Spleen (tissue), 11 donors: ENCODE measurements at regions not wholly inside any gene's neighbourhood (a gene's known extent, or its start where the extent isn't known, plus 50 kb on each side); places are given as distances from the start of the nearest gene placed in this dataset.

Experiments
- DNase-seq: peaks from one replicate; pipeline ENCODE4 v3.0.0-alpha.2; 2020
- H3K27ac ChIP-seq, 8 donors: fragments of 200-600 bp; sonication (generic) in 7 of 8; 1 replicate in 4 of 8; 2 replicates in 4 of 8; pipeline versions ENCODE4 v1.5.0 to v1.8.0; 2016 to 2021; ENCODE audit warnings: inconsistent platforms in 4 of 8, mild to moderate bottlenecking in 4 of 8, moderate library complexity in 1 of 8
- H3K27me3 ChIP-seq, 7 donors: fragments of 200-600 bp; sonication (generic) in 6 of 7; replicated peaks in 1 of 7; 1 replicate in 4 of 7; 2 replicates in 3 of 7; pipeline versions ENCODE4 v1.5.0 to v1.8.0; 2016 to 2021; ENCODE audit warnings: inconsistent platforms in 3 of 7, mild to moderate bottlenecking in 1 of 7
- H3K36me3 ChIP-seq, 6 donors: fragments of 200-600 bp; sonication (generic) in 5 of 6; 1 replicate in 4 of 6; 2 replicates in 2 of 6; pipeline versions ENCODE4 v1.5.0 to v1.8.0; 2016 to 2021; ENCODE audit warnings: inconsistent platforms in 2 of 6
- H3K4me1 ChIP-seq, 6 donors: fragments of 200-600 bp; sonication (generic) in 5 of 6; 1 replicate in 3 of 6; 2 replicates in 3 of 6; pipeline versions ENCODE4 v1.5.0 to v1.8.0; 2016 to 2021; ENCODE audit warnings: inconsistent platforms in 3 of 6
- H3K4me3 ChIP-seq, 8 donors: fragments of 200-600 bp; sonication (generic) in 7 of 8; 1 replicate in 4 of 8; 2 replicates in 4 of 8; pipeline versions ENCODE4 v1.5.0 to v1.8.0; 2016 to 2021; ENCODE audit warnings: inconsistent platforms in 4 of 8, mild to moderate bottlenecking in 4 of 8, moderate library complexity in 2 of 8
- H3K9me3 ChIP-seq, 8 donors: fragments of 200-600 bp; sonication (generic) in 7 of 8; 1 replicate in 4 of 8; 2 replicates in 4 of 8; pipeline versions ENCODE4 v1.5.0 to v1.8.0; 2016 to 2021; ENCODE audit warnings: inconsistent platforms in 4 of 8
- POLR2A ChIP-seq, 3 donors: fragments of 450-650 bp; IDR thresholded peaks; one replicate each; pipeline ENCODE4 v1.5.1; 2017; ENCODE audit warnings: antibody characterized with exemption in 3 of 3, mild to moderate bottlenecking in 1 of 3
- POLR2AphosphoS5 ChIP-seq, 3 donors: sonication (generic); formaldehyde crosslinking; IDR thresholded peaks; one replicate each; pipeline ENCODE4 v1.5.1; 2017; ENCODE audit warnings: antibody characterized with exemption in 3 of 3
- WGBS, 5 donors: extraction: QIAGEN DNeasy Blood & Tissue Kit in 3 of 5; methylation state at CpG; one replicate each; pipeline versions ENCODE4 v1.1.5 to v1.1.7; 2013 to 2018; 5-methylcytosine and 5-hydroxymethylcytosine counted together
- intact Hi-C: fragments of 100-400 bp; cut with DNase I; formaldehyde crosslinking; loops from one replicate; pipeline ENCODE4 v1.15.0; 2023; ENCODE audit warnings: low total_unique reads
- TF ChIP-seq, protein P1 (sequence below), 11 experiments: fragments of 200-600 bp in 7 of 11; fragments of 450-650 bp in 4 of 11; sonication (generic) in 4 of 11; IDR thresholded peaks in 8 of 11; conservative IDR thresholded peaks in 3 of 11; 1 replicate in 7 of 11; 2 replicates in 4 of 11; pipeline versions ENCODE4 v1.4.0 to v1.8.0; 2016 to 2021; ENCODE audit warnings: antibody characterized with exemption in 11 of 11, inconsistent platforms in 4 of 11, mild to moderate bottlenecking in 1 of 11
- donor health status: healthy with polysubstance abuse.
- donor health status: DM: no; HTN: no; CAD: no; lungs with moderate emphysema.
- donor health status: DM: no; HTN: no; CAD: no.
- donor health status: Bipolar disorder and iron deficiency.
- donor health status: healthy.
- donor health status: DM: no; HTN: no; CAD: no.
- donor health status: DM: yes; HTN: yes; CAD: no.

DNA sequence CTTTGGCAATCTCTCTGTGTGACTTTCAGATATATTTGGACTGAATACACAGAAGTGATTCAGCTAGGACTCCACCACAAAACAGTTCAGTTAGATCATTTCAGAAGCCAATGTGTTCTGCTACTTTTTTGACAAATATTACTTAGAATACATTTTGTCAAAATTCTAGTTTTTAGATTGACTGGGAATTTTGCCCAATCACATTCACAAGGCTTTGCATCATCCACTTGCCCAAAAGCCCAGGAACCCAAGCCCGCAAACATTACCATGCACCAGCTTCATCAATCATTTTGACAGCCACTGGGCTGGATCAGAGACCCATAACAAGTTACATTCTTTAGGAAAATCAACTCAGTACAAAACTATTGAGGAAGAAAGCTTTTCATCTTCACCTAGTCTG is 256.6 kb upstream of the NDST3 start:
- Histone ChIP-seq H3K27ac (no peak overlapping the region), H3K4me1 (no peaks in the 10 kb centered on the region), H3K36me3 (no peaks in the 10 kb centered on the region), H3K4me3 (no peak overlapping the region), H3K27me3 (no peaks in the 10 kb centered on the region), H3K9me3 (no peaks in the 10 kb centered on the region)
- WGBS, 5 donors: 70 to 83% (median 73%) methylated on average over 1 of the region's 1 CpG
- no peak for DNase-seq
- intact Hi-C loops: no loop called here
- TF ChIP-seq POLR2A (IDR thresholded peaks at IDR 0.05): no peak
- TF ChIP-seq, protein P1, sequence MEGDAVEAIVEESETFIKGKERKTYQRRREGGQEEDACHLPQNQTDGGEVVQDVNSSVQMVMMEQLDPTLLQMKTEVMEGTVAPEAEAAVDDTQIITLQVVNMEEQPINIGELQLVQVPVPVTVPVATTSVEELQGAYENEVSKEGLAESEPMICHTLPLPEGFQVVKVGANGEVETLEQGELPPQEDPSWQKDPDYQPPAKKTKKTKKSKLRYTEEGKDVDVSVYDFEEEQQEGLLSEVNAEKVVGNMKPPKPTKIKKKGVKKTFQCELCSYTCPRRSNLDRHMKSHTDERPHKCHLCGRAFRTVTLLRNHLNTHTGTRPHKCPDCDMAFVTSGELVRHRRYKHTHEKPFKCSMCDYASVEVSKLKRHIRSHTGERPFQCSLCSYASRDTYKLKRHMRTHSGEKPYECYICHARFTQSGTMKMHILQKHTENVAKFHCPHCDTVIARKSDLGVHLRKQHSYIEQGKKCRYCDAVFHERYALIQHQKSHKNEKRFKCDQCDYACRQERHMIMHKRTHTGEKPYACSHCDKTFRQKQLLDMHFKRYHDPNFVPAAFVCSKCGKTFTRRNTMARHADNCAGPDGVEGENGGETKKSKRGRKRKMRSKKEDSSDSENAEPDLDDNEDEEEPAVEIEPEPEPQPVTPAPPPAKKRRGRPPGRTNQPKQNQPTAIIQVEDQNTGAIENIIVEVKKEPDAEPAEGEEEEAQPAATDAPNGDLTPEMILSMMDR (IDR thresholded peaks at IDR 0.05 in 8 of 11, conservative IDR thresholded peaks at IDR 0.05 in 3 of 11): no peak
- TF ChIP-seq POLR2AphosphoS5 (IDR thresholded peaks at IDR 0.05): no peak

DNA sequence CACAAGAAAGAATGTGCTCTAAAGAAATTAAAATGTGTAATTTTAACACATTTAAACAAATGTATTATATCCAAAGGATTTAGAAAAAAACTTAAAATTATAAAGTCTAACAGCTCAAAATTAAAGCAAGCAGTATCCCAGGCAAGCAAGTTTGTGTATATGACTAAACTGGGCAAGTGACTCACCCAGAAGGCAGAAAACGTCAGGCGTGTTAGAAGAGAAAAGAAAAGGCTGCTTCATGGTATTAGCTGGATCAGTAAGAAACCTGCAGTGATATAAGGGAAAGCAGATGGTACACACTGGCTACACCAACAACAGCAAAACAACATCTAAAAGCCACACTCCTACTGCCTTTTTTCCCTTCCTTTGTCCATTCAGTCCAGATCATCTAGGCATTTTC is 250.6 kb upstream of the NDST3 start:
- no peak for DNase-seq
- Histone ChIP-seq H3K9me3 (no peaks in the 10 kb centered on the region), H3K4me3 (no peak overlapping the region), H3K27me3 (no peaks in the 10 kb centered on the region), H3K4me1 (no peaks in the 10 kb centered on the region), H3K27ac (no peak overlapping the region), H3K36me3 (no peaks in the 10 kb centered on the region)
- TF ChIP-seq POLR2AphosphoS5 (IDR thresholded peaks at IDR 0.05): no peak
- TF ChIP-seq, protein P1 (IDR thresholded peaks at IDR 0.05 in 8 of 11, conservative IDR thresholded peaks at IDR 0.05 in 3 of 11): no peak
- no peak for TF ChIP-seq POLR2A (IDR thresholded peaks at IDR 0.05)
- WGBS, 5 donors: 77 to 90% (median 81%) methylated on average over 2 of the region's 2 CpGs
- intact Hi-C loops: no loop called here

GRCh38 chr4:117784266-117784665 is 250.0 kb upstream of the NDST3 start:
- WGBS, 5 donors: 75 to 83% (median 77%) methylated on average over 2 of the region's 2 CpGs
- Histone ChIP-seq H3K9me3 (no peaks in the 10 kb centered on the region), H3K36me3 (no peaks in the 10 kb centered on the region), H3K4me1 (no peaks in the 10 kb centered on the region), H3K27me3 (no peaks in the 10 kb centered on the region), H3K27ac (no peak overlapping the region), H3K4me3 (no peak overlapping the region)
- intact Hi-C loops: no loop called here
- DNase-seq: no peak
- TF ChIP-seq POLR2A (IDR thresholded peaks at IDR 0.05) (no peak), POLR2AphosphoS5 (IDR thresholded peaks at IDR 0.05) (no peak)
- TF ChIP-seq, protein P1 (IDR thresholded peaks at IDR 0.05 in 8 of 11, conservative IDR thresholded peaks at IDR 0.05 in 3 of 11): no peak

- Histone ChIP-seq H3K36me3 (no peaks in the 10 kb centered on the region), H3K9me3 (no peaks in the 10 kb centered on the region), H3K4me3 (no peak overlapping the region), H3K27me3 (no peaks in the 10 kb centered on the region), H3K4me1 (no peaks in the 10 kb centered on the region), H3K27ac (no peak overlapping the region)
- WGBS, 5 donors: 91 to 96% (median 94%) methylated on average over 2 of the region's 2 CpGs
- intact Hi-C loops: no loop called here
- TF ChIP-seq POLR2AphosphoS5 (IDR thresholded peaks at IDR 0.05) (no peak), POLR2A (IDR thresholded peaks at IDR 0.05) (no peak)
- TF ChIP-seq, protein P1 (IDR thresholded peaks at IDR 0.05 in 8 of 11, conservative IDR thresholded peaks at IDR 0.05 in 3 of 11): no peak
- no peak for DNase-seq
Observed at GRCh38 chr4:117786566-117786965, 247.7 kb upstream of the NDST3 start.
